H7 (cell line): ENCODE measurements at regions not wholly inside any gene's neighbourhood (a gene's known extent, or its start where the extent isn't known, plus 50 kb on each side); places are given as distances from the start of the nearest gene placed in this dataset.

Source experiments
- DNase-seq: peaks from one replicate; pipeline ENCODE4 v3.0.0; 2012
- H3K27me3 ChIP-seq: 2 replicates; pipeline ENCODE4 v1.6.0; 2011; ENCODE audit warnings: mild to moderate bottlenecking, low read length; ENCODE audit not compliant: control insufficient read depth, insufficient read depth
- H3K36me3 ChIP-seq: replicated peaks from 2 replicates; pipeline ENCODE4 v1.5.1; 2011; ENCODE audit warnings: low read length; ENCODE audit not compliant: control insufficient read depth, insufficient read depth
- H3K4me3 ChIP-seq: 2 replicates; pipeline ENCODE4 v1.5.1; 2011; ENCODE audit warnings: low read depth, mild to moderate bottlenecking, control low read depth, low read length, moderate library complexity; ENCODE audit not compliant: insufficient read depth

DNA sequence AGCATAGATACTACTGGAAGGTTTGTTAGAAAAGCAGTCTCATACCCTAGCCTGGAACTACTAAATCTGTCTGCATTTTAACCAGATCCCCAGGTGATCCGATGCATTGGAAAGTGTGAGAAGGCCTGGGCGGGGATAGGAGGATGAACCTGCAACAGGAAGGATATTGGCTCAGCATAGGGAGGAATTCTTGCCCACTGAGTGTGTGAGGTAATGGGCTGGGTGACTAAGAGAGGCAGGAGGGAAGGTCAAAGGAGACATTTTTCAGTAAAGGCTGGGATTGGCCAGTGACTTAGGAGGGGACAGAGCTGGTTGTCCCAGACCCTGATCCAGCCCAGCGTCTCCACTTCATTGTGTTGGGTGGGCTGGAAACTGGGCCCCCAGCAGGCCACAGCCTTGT, 191.0 kb upstream of the LRFN2 start:
- H3K27me3 ChIP-seq: no peaks in the 10 kb centered on the region; the same call in 1 of the 2 replicates
- H3K4me3 ChIP-seq: no peak overlapping the region
- no peaks in the 10 kb centered on the region for H3K36me3 ChIP-seq
- no peak for DNase-seq

GRCh38 chr6:40774932-40775331, 187.8 kb upstream of the LRFN2 start:
- H3K4me3 ChIP-seq: no peak overlapping the region
- no peak for DNase-seq
- H3K27me3 ChIP-seq: no peaks in the 10 kb centered on the region; the same call in 1 of the 2 replicates
- H3K36me3 ChIP-seq: no peaks in the 10 kb centered on the region

- no peaks in the 10 kb centered on the region; the same call in 1 of the 2 replicates for H3K27me3 ChIP-seq
- H3K4me3 ChIP-seq: no peak overlapping the region
- no peak for DNase-seq
- no peaks in the 10 kb centered on the region for H3K36me3 ChIP-seq
Observed at GRCh38 chr6:40770794-40771193, 183.6 kb upstream of the LRFN2 start.

DNA sequence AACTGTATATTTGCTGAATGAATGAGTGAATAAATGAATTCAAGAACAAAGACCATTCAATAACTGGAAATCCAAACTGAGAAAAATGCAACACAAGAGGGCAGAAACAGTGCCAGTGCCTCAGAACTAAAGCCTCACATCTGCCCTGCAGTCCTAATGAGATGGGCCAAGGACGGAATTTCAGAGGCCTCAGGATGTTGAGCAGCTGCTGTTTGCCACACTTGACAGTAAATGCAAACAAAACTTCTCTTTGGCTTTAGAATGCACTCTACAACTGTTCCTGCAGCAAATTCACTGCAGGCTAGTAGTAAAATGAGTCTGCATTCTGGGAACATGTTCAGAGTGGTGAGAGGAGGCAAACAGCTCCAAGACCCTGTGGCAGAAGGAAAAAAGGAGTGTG, 177.6 kb upstream of the LRFN2 start:
- DNase-seq: no peak
- H3K36me3 ChIP-seq: no peaks in the 10 kb centered on the region
- no peak overlapping the region for H3K4me3 ChIP-seq
- no peaks in the 10 kb centered on the region for H3K27me3 ChIP-seq

DNA sequence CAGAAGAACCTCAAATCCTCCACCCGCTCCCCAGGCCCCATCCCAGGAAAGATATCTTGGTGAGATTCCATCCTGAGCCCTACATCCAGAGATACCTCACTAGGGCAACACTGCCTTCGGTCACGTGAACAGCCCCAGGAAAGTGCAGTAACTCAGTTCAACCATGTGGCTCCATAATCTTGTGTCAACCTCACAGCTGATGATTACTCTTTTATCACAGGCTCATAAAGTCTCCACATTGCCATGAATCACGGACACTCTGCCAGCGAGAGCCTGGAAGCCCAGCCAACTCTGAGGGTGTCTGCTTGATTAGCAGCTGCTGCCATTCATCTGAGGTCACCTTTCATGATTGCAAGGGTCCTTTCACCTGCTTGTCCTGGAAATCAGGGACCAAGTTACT, 175.8 kb upstream of the LRFN2 start:
- no peaks in the 10 kb centered on the region for H3K27me3 ChIP-seq
- H3K4me3 ChIP-seq: no peak overlapping the region
- H3K36me3 ChIP-seq: no peaks in the 10 kb centered on the region
- no peak for DNase-seq

DNA sequence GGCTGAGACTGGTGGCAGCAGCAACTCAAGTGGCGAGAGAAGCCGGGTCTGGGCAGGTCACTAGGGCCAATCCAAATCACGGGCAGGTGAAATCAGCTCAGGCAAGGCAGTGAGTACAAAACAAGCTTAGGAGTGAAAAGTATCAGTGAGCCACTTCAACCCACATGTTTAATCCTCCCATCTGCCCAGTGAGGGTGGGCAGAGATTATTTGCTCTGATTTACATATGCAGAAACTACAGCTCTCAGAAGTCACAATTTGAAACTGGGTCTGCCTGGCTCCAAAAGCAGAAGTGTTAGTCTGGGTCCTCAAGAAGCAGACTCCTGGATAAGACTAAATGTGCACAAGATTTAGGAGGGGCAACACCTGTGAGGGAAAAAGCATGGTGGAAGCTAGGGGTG, 173.7 kb upstream of the LRFN2 start:
- H3K4me3 ChIP-seq: no peak overlapping the region
- H3K27me3 ChIP-seq: peaks cover 2% of the 10 kb centered on the region; the same call in 1 of the 2 replicates
- no peak for DNase-seq
- no peaks in the 10 kb centered on the region for H3K36me3 ChIP-seq

- H3K27me3 ChIP-seq: peaks cover 11% of the 10 kb centered on the region; the same call in 1 of the 2 replicates
- H3K36me3 ChIP-seq: no peaks in the 10 kb centered on the region
- no peak overlapping the region for H3K4me3 ChIP-seq
- DNase-seq: no peak
Observed at GRCh38 chr6:40759838-40760237, 172.7 kb upstream of the LRFN2 start.

GRCh38 chr6:40759264-40759663, 172.1 kb upstream of the LRFN2 start:
- no peak for DNase-seq
- H3K4me3 ChIP-seq: no peak overlapping the region
- H3K36me3 ChIP-seq: no peaks in the 10 kb centered on the region
- H3K27me3 ChIP-seq: peaks cover 16% of the 10 kb centered on the region; the same call in 1 of the 2 replicates

GRCh38 chr6:40755749-40756452, 168.7 kb upstream of the LRFN2 start:
- Histone ChIP-seq H3K27me3 (peaks cover 18% of the 10 kb centered on the region; the same call in 1 of the 2 replicates), H3K36me3 (no peaks in the 10 kb centered on the region), H3K4me3 (no peak overlapping the region)
- DNase-seq: no peak

DNA sequence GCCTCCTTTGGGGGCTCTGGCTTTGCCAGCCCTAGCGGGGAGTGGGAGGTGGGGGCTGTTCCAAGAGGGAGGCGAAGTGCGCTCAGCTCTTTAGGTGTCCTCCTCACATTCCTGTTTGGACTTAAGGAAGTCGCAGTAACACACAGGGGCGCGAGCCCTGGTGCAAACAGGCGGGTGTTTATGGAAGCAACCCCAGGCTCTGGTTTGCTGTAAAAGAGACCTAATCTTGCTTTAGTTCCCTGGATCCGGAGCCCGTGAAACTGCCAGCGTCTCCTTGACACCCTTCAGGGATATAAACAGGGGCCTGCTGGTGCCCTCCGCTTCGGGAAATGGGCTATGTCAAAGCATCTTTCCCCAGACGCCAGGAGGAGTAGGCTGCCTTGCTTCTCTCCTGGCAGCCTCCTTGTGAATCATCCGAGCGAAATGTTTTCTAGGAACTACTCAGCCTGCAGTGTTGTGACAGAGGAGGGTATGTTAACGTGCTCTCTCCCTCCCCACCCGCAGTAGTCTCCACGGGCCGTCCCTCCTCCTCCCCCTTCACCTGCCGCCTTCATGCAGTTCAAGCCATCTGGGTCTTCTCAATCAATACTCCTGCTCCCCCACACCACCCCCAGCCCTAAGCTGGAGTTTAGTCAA, 168.0 kb upstream of the LRFN2 start:
- DNase-seq: peak; percentile 62
- Histone ChIP-seq H3K4me3 (peak overlapping the region; percentile 30; the same call in 1 of the 2 replicates), H3K36me3 (no peaks in the 10 kb centered on the region), H3K27me3 (peaks cover 18% of the 10 kb centered on the region; the same call in 1 of the 2 replicates)

GRCh38 chr6:40754461-40755045, 167.4 kb upstream of the LRFN2 start:
- DNase-seq: peak; percentile 78
- peak overlapping the region; percentile 30; the same call in 1 of the 2 replicates for H3K4me3 ChIP-seq

GRCh38 chr6:40753675-40754448, 166.7 kb upstream of the LRFN2 start:
- no peak for DNase-seq
- Histone ChIP-seq H3K27me3 (peaks cover 18% of the 10 kb centered on the region), H3K4me3 (no peak overlapping the region), H3K36me3 (no peaks in the 10 kb centered on the region)

More at GRCh38 chr6:40754461-40755045, 167.4 kb upstream of the LRFN2 start:
- Histone ChIP-seq H3K36me3 (no peaks in the 10 kb centered on the region), H3K27me3 (peaks cover 18% of the 10 kb centered on the region)

- peaks cover 18% of the 10 kb centered on the region for H3K27me3 ChIP-seq
- no peak overlapping the region for H3K4me3 ChIP-seq
- DNase-seq: no peak
Observed at GRCh38 chr6:40753048-40753447, 165.9 kb upstream of the LRFN2 start.

DNA sequence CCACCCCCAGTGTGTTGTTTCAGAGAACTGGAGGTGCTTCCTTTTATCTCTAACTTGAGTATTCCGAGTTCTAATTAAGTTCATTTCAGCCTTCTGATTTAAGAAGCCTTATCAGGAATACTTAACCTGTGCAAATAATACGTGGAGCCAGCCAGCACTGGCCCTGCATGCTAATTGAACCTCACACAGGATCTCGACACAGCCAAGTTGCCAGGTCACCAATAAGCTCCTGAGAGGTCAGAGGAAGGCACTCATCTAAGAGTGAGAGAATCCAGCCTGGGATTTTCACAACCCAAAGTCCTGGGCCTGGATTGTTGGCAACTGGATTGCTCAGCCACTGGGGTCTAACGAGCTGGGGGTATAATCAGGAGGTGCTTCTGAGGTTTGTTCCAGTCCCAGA, 157.7 kb upstream of the LRFN2 start:
- no peak overlapping the region for H3K4me3 ChIP-seq
- no peaks in the 10 kb centered on the region for H3K36me3 ChIP-seq
- no peak for DNase-seq
- H3K27me3 ChIP-seq: no peaks in the 10 kb centered on the region

More at GRCh38 chr6:40753048-40753447, 165.9 kb upstream of the LRFN2 start:
- H3K36me3 ChIP-seq: no peaks in the 10 kb centered on the region
